H9 (cell line): ENCODE measurements at regions not wholly inside any gene's neighbourhood (a gene's known extent, or its start where the extent isn't known, plus 50 kb on each side); places are given as distances from the start of the nearest gene placed in this dataset.

ENCODE experiments used
- DNase-seq: peaks from one replicate; pipeline ENCODE4 v3.0.0-alpha.2; 2017
- H2AFZ ChIP-seq: one replicate; pipeline ENCODE4 v1.6.1; 2013; ENCODE audit warnings: mild to moderate bottlenecking, low read length, control low read depth, moderate library complexity
- H2AK5ac ChIP-seq: 2 replicates; pipeline ENCODE4 v1.6.1; 2013; ENCODE audit warnings: low read length, control low read depth, mixed read lengths; ENCODE audit not compliant: insufficient read length
- H2BK120ac ChIP-seq: one replicate; pipeline ENCODE4 v1.6.1; 2013; ENCODE audit warnings: low read depth, mild to moderate bottlenecking, low read length, control low read depth, inconsistent platforms; ENCODE audit not compliant: poor library complexity, severe bottlenecking
- H2BK12ac ChIP-seq: 2 replicates; pipeline ENCODE4 v1.6.1; 2013; ENCODE audit warnings: low read length, control low read depth, mixed read lengths, low read depth; ENCODE audit not compliant: insufficient read length
- H2BK15ac ChIP-seq: 2 replicates; pipeline ENCODE4 v1.6.1; 2013; ENCODE audit warnings: low read depth, low read length, control low read depth
- H2BK20ac ChIP-seq: one replicate; pipeline ENCODE4 v1.6.1; 2013; ENCODE audit warnings: low read depth, mild to moderate bottlenecking, low read length, control low read depth, inconsistent platforms; ENCODE audit not compliant: poor library complexity, severe bottlenecking
- H2BK5ac ChIP-seq: 2 replicates; pipeline ENCODE4 v1.6.1; 2013; ENCODE audit warnings: low read length, control low read depth, mixed read lengths; ENCODE audit not compliant: insufficient read length
- H3K14ac ChIP-seq: 2 replicates; pipeline ENCODE4 v1.6.1; 2013; ENCODE audit warnings: low read length, control low read depth; ENCODE audit not compliant: insufficient read depth
- H3K18ac ChIP-seq: 2 replicates; pipeline ENCODE4 v1.6.1; 2013; ENCODE audit warnings: low read depth, mild to moderate bottlenecking, mixed read lengths, low read length, control low read depth; ENCODE audit not compliant: insufficient read length
- H3K23ac ChIP-seq: 2 replicates; pipeline ENCODE4 v1.6.1; 2013; ENCODE audit warnings: low read length, control low read depth, mixed read lengths, low read depth; ENCODE audit not compliant: insufficient read length
- H3K23me2 ChIP-seq: 2 replicates; pipeline ENCODE4 v1.6.1; 2013; ENCODE audit warnings: low read depth, mild to moderate bottlenecking, mixed read lengths, low read length, control low read depth; ENCODE audit not compliant: insufficient read length, poor library complexity, severe bottlenecking
- H3K27ac ChIP-seq: 2 replicates; pipeline ENCODE4 v1.5.1; 2013; ENCODE audit warnings: low read length, control low read depth, mixed read lengths, low read depth; ENCODE audit not compliant: insufficient read length
- H3K27me3 ChIP-seq: 2 replicates; pipeline ENCODE4 v1.6.1; 2013; ENCODE audit warnings: low read length, control low read depth, inconsistent platforms; ENCODE audit not compliant: insufficient read depth
- H3K4ac ChIP-seq: 2 replicates; pipeline ENCODE4 v1.6.1; 2013; ENCODE audit warnings: low read depth, mild to moderate bottlenecking, control low read depth, inconsistent platforms, low read length, moderate library complexity
- H3K4me1 ChIP-seq: 2 replicates; pipeline ENCODE4 v1.6.1; 2013; ENCODE audit warnings: low read length, control low read depth, inconsistent platforms; ENCODE audit not compliant: insufficient read depth
- H3K4me2 ChIP-seq: 2 replicates; pipeline ENCODE4 v1.6.1; 2013; ENCODE audit warnings: low read length, control low read depth, mixed read lengths; ENCODE audit not compliant: insufficient read length, insufficient read depth
- H3K56ac ChIP-seq: 2 replicates; pipeline ENCODE4 v1.6.1; 2013; ENCODE audit warnings: low read depth, mild to moderate bottlenecking, mixed read lengths, low read length, control low read depth; ENCODE audit not compliant: insufficient read length
- H3K79me1 ChIP-seq: 2 replicates; pipeline ENCODE4 v1.6.1; 2013; ENCODE audit warnings: low read depth, mild to moderate bottlenecking, moderate library complexity, low read length, control low read depth, inconsistent platforms; ENCODE audit not compliant: insufficient read depth, poor library complexity, severe bottlenecking
- H3K79me2 ChIP-seq: 2 replicates; pipeline ENCODE4 v1.6.1; 2013; ENCODE audit warnings: low read length, control low read depth, inconsistent platforms; ENCODE audit not compliant: insufficient read depth
- H3K9ac ChIP-seq: 2 replicates; pipeline ENCODE4 v1.6.1; 2013; ENCODE audit warnings: low read length, control low read depth, mixed read lengths; ENCODE audit not compliant: insufficient read length; ENCODE audit errors: extremely low read depth
- H3K9me3 ChIP-seq: one replicate; pipeline ENCODE4 v1.6.1; 2013; ENCODE audit warnings: low read depth, low read length, inconsistent platforms; ENCODE audit not compliant: control insufficient read depth
- H3T11ph ChIP-seq: one replicate; pipeline ENCODE4 v1.6.1; 2013; ENCODE audit warnings: mild to moderate bottlenecking, low read length, control low read depth, inconsistent platforms
- H4K20me1 ChIP-seq: one replicate; pipeline ENCODE4 v1.6.1; 2013; ENCODE audit not compliant: control insufficient read depth, insufficient read length, insufficient read depth
- H4K5ac ChIP-seq: 2 replicates; pipeline ENCODE4 v1.6.1; 2013; ENCODE audit warnings: low read depth, mild to moderate bottlenecking, mixed read lengths, low read length, control low read depth; ENCODE audit not compliant: insufficient read length
- H4K8ac ChIP-seq: replicated peaks from 2 replicates; pipeline ENCODE4 v1.6.1; 2013; ENCODE audit warnings: low read length, control low read depth, mixed read lengths, low read depth; ENCODE audit not compliant: insufficient read length
- H4K91ac ChIP-seq: 2 replicates; pipeline ENCODE4 v1.6.1; 2013; ENCODE audit warnings: low read depth, mild to moderate bottlenecking, moderate library complexity, mixed read lengths, low read length, control low read depth; ENCODE audit not compliant: insufficient read length
- H3K27ac Mint-ChIP-seq, 3 experiments: 2 replicates in 2 of 3; 3 replicates in 1 of 3; pipeline ENCODE4 v1.8.0; 2020 to 2021; ENCODE audit warnings: mixed read lengths in 3 of 3, mild to moderate bottlenecking in 1 of 3, moderate library complexity in 1 of 3
- H3K27me3 Mint-ChIP-seq: 2 replicates; pipeline ENCODE4 v1.8.0; 2021; ENCODE audit warnings: low read depth, mild to moderate bottlenecking, moderate library complexity, mixed read lengths
- H3K36me3 Mint-ChIP-seq, 3 experiments: 2 replicates in 2 of 3; 3 replicates in 1 of 3; pipeline ENCODE4 v1.8.0; 2020 to 2021; ENCODE audit warnings: low read depth in 3 of 3, mixed read lengths in 3 of 3; ENCODE audit not compliant: insufficient read depth in 1 of 3
- H3K4me1 Mint-ChIP-seq, 2 experiments: 2 replicates each; pipeline ENCODE4 v1.8.0; 2020; ENCODE audit warnings: mixed read lengths in 2 of 2
- H3K4me3 Mint-ChIP-seq, 2 experiments: 2 replicates in 1 of 2; 3 replicates in 1 of 2; pipeline ENCODE4 v1.8.0; 2020 to 2021; ENCODE audit warnings: mild to moderate bottlenecking in 2 of 2, mixed read lengths in 2 of 2, moderate library complexity in 1 of 2
- H3K9me3 Mint-ChIP-seq, 2 experiments: 2 replicates in 1 of 2; 3 replicates in 1 of 2; pipeline ENCODE4 v1.8.0; 2020; ENCODE audit warnings: mild to moderate bottlenecking in 2 of 2, mixed read lengths in 2 of 2, moderate library complexity in 1 of 2
- CTCF ChIP-seq: fragments of 200-600 bp; sonication (generic); conservative IDR thresholded peaks from 3 replicates; pipeline ENCODE4 v1.8.0; 2021; ENCODE audit warnings: antibody characterized with exemption, mild to moderate bottlenecking
- WGBS: extraction: QIAGEN DNeasy Blood & Tissue Kit; methylation state at CpG from one replicate; pipeline ENCODE4 v1.1.7; 2013; ENCODE audit warnings: missing lambda C conversion rate, low lambda C conversion rate, mixed read lengths; ENCODE audit not compliant: insufficient read length; ENCODE audit errors: extremely low coverage; 5-methylcytosine and 5-hydroxymethylcytosine counted together

GRCh38 chr3:19738846-19739245, 195.2 kb downstream of the EFHB start:
- H2BK12ac ChIP-seq = no peak overlapping the region
- no peaks in the 10 kb centered on the region; the same call in 1 of the 2 replicates for H3K4me1 ChIP-seq
- no peak overlapping the region for H3K14ac ChIP-seq
- no peak overlapping the region for H3K23ac ChIP-seq
- no peak overlapping the region for H3K4me3 Mint-ChIP-seq
- H3K9me3 Mint-ChIP-seq = no peaks in the 10 kb centered on the region
- no peak overlapping the region for H3T11ph ChIP-seq
- H3K9me3 ChIP-seq = no peaks in the 10 kb centered on the region
- H3K36me3 Mint-ChIP-seq = no peaks in the 10 kb centered on the region
- TF ChIP-seq CTCF = no peak
- H2AFZ ChIP-seq = no peak overlapping the region
- H3K27me3 Mint-ChIP-seq = no peaks in the 10 kb centered on the region
- WGBS = no CpG with 5 or more reads among the region's 1 CpG
- H3K79me2 ChIP-seq = no peaks in the 10 kb centered on the region
- H3K9ac ChIP-seq = no peak overlapping the region
- H4K5ac ChIP-seq = no peak overlapping the region
- no peak overlapping the region for H3K56ac ChIP-seq
- H3K27me3 ChIP-seq = no peaks in the 10 kb centered on the region
- H4K91ac ChIP-seq = no peak overlapping the region
- no peak overlapping the region for H2AK5ac ChIP-seq
- H4K8ac ChIP-seq = no peak overlapping the region
- H3K27ac Mint-ChIP-seq = no peak overlapping the region
- no peaks in the 10 kb centered on the region for H3K23me2 ChIP-seq
- no peaks in the 10 kb centered on the region for H4K20me1 ChIP-seq
- H2BK15ac ChIP-seq = no peak overlapping the region
- H2BK5ac ChIP-seq = no peak overlapping the region
- H3K27ac ChIP-seq = no peak overlapping the region
- H3K4ac ChIP-seq = no peak overlapping the region
- no peak overlapping the region for H3K4me2 ChIP-seq
- no peak overlapping the region for H2BK120ac ChIP-seq
- no peak overlapping the region for H2BK20ac ChIP-seq
- DNase-seq = no peak
- H3K18ac ChIP-seq = no peak overlapping the region
- peaks cover 5 to 21% of the 10 kb centered on the region in 2 experiments for H3K4me1 Mint-ChIP-seq
- no peaks in the 10 kb centered on the region for H3K79me1 ChIP-seq
